ENCODE measurements at regions not wholly inside any gene's neighbourhood (a gene's known extent, or its start where the extent isn't known, plus 50 kb on each side); places are given as distances from the start of the nearest gene placed in this dataset.
A peak's percentile ranks its signal among the peaks of the same experiment; 100 is the strongest.

DNA sequence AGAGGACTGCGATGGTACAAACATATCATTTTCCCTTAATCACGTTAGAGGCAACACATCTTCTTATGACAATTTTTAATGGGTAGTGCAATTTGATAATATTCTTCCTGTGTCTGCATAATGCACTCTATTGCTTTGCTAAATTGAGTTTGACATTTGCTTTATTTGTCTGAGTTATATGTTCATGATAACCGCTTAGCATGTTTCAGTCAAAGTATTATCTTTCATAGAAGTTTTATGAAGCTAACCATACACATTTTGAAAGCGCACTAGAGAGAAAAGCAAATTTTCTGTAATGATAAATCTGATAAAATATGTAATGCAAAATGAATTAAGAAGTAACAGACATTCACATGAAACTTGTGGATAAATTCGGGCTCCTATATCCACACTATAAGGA is 1276.9 kb downstream of the ZPLD1 start:
- Histone ChIP-seq H3K4me3 (ENCODE audit: extremely low read depth, insufficient read depth, low read length, poor library complexity, severe bottlenecking) (no peak overlapping the region), H3K9me3 (ENCODE audit: control insufficient read depth, low read length) (no peaks in the 10 kb centered on the region), H3K36me3 (ENCODE audit: control insufficient read depth, insufficient read depth, low read length) (no peaks in the 10 kb centered on the region), H3K4me1 (ENCODE audit: control insufficient read depth, insufficient read depth, low read length, poor library complexity, severe bottlenecking) (no peaks in the 10 kb centered on the region), H3K27ac (ENCODE audit: low read depth, low read length, severe bottlenecking) (no peak overlapping the region)
- no CpG with 5 or more reads among the region's 5 CpGs for WGBS, 2 experiments (ENCODE audit: insufficient coverage in 2 of 2)

DNA sequence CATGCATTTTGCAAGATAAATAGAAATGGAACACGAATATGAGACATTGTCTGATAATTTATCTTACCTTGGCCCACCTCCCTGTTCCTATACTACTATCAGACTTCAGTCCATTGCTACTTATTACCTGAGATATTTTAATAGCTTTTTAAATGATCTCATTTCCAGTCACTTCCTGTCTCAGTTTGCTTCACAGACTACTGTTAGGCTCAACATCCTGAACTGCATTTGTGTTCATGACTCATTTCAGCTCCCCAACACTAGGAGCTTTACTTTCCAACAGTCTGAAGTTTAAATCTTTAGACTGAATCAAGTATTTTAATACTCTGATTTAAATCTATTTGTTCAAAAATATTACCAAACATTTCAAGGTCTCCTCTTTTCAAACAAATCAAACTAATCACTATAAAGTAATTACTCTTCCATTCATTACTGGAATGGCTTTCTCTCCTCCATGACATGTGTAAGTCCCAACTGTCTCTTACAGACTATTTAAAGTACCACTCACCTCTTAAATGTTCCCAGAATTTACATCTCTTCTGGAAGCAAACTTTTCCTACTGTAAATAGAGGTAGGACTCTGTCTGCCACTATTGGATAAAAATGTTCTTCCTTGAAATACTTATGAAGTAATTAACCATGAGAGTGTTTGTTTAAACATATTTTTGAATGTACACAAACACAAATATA is 1277.6 kb downstream of the ZPLD1 start:
- H3K4me3 ChIP-seq (ENCODE audit: extremely low read depth, insufficient read depth, low read length, poor library complexity, severe bottlenecking) = no peak overlapping the region

GRCh38 chr3:103729547-103729946 is 1294.7 kb downstream of the ZPLD1 start:
- Histone ChIP-seq H3K27ac (ENCODE audit: low read depth, low read length, severe bottlenecking) (no peak overlapping the region), H3K9me3 (ENCODE audit: control insufficient read depth, low read length) (no peaks in the 10 kb centered on the region), H3K36me3 (ENCODE audit: control insufficient read depth, insufficient read depth, low read length) (no peaks in the 10 kb centered on the region), H3K4me1 (ENCODE audit: control insufficient read depth, insufficient read depth, low read length, poor library complexity, severe bottlenecking) (no peaks in the 10 kb centered on the region), H3K4me3 (ENCODE audit: extremely low read depth, insufficient read depth, low read length, poor library complexity, severe bottlenecking) (no peak overlapping the region)
- WGBS, 2 experiments (ENCODE audit: insufficient coverage in 2 of 2) = 90% methylated on average over 2 of the region's 3 CpGs; no CpG with 5 or more reads in 1 of the 2 experiments

More for the DNA sequence above, 1277.6 kb downstream of the ZPLD1 start:
- H3K36me3 ChIP-seq (ENCODE audit: control insufficient read depth, insufficient read depth, low read length) = no peaks in the 10 kb centered on the region
- H3K4me1 ChIP-seq (ENCODE audit: control insufficient read depth, insufficient read depth, low read length, poor library complexity, severe bottlenecking) = no peaks in the 10 kb centered on the region
- WGBS, 2 experiments (ENCODE audit: insufficient coverage in 2 of 2) = no CpG with 5 or more reads among the region's 1 CpG
- H3K27ac ChIP-seq (ENCODE audit: low read depth, low read length, severe bottlenecking) = peak overlapping the region; percentile 19
- H3K9me3 ChIP-seq (ENCODE audit: control insufficient read depth, low read length) = no peaks in the 10 kb centered on the region

DNA sequence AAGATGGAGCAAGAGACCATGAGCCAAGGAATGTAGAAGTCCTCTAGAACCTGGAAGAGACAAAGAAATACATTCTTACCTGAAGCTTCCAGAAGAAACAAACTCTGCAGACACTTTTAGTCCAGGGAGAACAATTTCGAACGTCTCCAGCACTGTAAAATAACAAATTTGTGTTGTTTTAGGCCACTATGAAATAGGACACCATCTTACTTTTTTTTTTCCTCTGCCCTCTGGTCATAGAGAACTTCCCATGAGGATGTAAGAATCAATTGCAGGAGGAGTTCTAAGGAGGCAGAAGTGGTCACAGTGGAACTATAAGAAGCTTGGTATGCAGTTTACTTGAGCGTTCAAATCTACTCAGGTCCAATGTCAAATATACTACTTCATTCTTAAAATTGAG is 1295.9 kb downstream of the ZPLD1 start:
- H3K4me3 ChIP-seq (ENCODE audit: extremely low read depth, insufficient read depth, low read length, poor library complexity, severe bottlenecking) = no peak overlapping the region
- H3K27ac ChIP-seq (ENCODE audit: low read depth, low read length, severe bottlenecking) = no peak overlapping the region
- no peaks in the 10 kb centered on the region for H3K4me1 ChIP-seq (ENCODE audit: control insufficient read depth, insufficient read depth, low read length, poor library complexity, severe bottlenecking)
- H3K9me3 ChIP-seq (ENCODE audit: control insufficient read depth, low read length) = no peaks in the 10 kb centered on the region
- WGBS, 2 experiments (ENCODE audit: insufficient coverage in 2 of 2) = no CpG with 5 or more reads among the region's 3 CpGs
- H3K36me3 ChIP-seq (ENCODE audit: control insufficient read depth, insufficient read depth, low read length) = no peaks in the 10 kb centered on the region

DNA sequence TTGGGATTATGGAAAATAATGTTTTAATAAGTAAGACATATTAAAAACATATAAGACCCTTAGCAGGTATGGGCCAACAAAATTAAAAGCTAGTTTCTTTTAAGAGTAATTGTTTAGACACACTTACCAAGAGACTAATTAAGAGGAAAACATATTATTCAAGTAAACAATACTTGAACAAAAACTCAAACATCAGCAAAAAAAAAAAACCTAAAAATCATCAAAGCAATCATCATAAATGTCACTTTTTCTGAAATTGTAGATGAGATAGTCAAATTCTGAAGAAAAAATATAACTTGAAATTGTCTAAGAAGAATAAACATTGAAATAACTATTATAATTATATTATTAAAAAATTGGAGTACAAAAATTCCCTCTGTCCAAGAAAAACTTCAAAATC is 1318.2 kb downstream of the ZPLD1 start:
- Histone ChIP-seq H3K9me3 (ENCODE audit: control insufficient read depth, low read length) (no peaks in the 10 kb centered on the region), H3K36me3 (ENCODE audit: control insufficient read depth, insufficient read depth, low read length) (no peaks in the 10 kb centered on the region), H3K27ac (ENCODE audit: low read depth, low read length, severe bottlenecking) (no peak overlapping the region), H3K4me1 (ENCODE audit: control insufficient read depth, insufficient read depth, low read length, poor library complexity, severe bottlenecking) (no peaks in the 10 kb centered on the region), H3K4me3 (ENCODE audit: extremely low read depth, insufficient read depth, low read length, poor library complexity, severe bottlenecking) (no peak overlapping the region)

DNA sequence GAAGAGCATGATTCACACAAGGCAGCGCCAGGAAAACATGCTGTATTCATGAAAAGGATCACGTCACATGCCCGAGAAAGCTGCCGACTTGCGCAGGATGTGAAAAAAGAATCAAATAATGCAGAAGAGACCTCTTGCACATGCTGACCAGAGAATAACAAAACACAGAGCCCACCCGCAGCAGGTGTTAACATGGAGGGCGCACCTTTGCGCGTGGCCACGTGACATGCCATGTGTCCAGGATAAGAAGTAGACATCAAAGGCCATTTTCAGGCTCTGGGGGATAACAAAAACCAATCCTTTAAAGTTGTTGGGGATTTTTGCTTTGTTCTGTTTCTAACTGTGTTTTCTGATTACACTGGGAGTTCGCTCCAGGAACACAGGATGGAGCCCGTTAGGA is 1332.8 kb downstream of the ZPLD1 start:
- Histone ChIP-seq H3K27ac (ENCODE audit: low read depth, low read length, severe bottlenecking) (no peak overlapping the region), H3K4me3 (ENCODE audit: extremely low read depth, insufficient read depth, low read length, poor library complexity, severe bottlenecking) (no peak overlapping the region), H3K9me3 (ENCODE audit: control insufficient read depth, low read length) (no peaks in the 10 kb centered on the region), H3K4me1 (ENCODE audit: control insufficient read depth, insufficient read depth, low read length, poor library complexity, severe bottlenecking) (no peaks in the 10 kb centered on the region), H3K36me3 (ENCODE audit: control insufficient read depth, insufficient read depth, low read length) (no peaks in the 10 kb centered on the region)
- WGBS, 2 experiments (ENCODE audit: insufficient coverage in 2 of 2) = 90 to 98% methylated on average over 10 of the region's 12 CpGs

DNA sequence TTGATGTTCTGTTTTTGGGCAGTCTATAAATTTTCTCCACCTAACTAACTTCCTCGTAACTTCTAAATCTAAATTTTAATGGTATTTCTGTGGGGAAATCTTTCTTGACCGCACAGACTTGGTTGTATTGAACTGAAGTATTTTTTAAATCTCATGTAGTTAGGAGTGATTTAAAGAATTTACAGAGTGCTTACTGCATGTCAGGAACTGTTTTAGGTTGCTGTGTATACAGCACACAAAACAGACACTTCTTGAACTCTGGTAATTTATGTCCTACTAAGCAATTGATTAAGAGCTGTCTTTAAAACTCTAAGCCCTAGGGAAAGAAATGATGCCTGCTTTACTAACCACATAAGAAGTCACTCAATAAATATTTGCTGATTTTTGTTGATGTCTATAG is 1350.2 kb downstream of the ZPLD1 start:
- H3K27ac ChIP-seq (ENCODE audit: low read depth, low read length, severe bottlenecking) = no peak overlapping the region
- H3K4me1 ChIP-seq (ENCODE audit: control insufficient read depth, insufficient read depth, low read length, poor library complexity, severe bottlenecking) = no peaks in the 10 kb centered on the region
- no CpG with 5 or more reads among the region's 2 CpGs for WGBS, 2 experiments (ENCODE audit: insufficient coverage in 2 of 2)
- H3K36me3 ChIP-seq (ENCODE audit: control insufficient read depth, insufficient read depth, low read length) = no peaks in the 10 kb centered on the region
- no peaks in the 10 kb centered on the region for H3K9me3 ChIP-seq (ENCODE audit: control insufficient read depth, low read length)
- no peak overlapping the region for H3K4me3 ChIP-seq (ENCODE audit: extremely low read depth, insufficient read depth, low read length, poor library complexity, severe bottlenecking)

DNA sequence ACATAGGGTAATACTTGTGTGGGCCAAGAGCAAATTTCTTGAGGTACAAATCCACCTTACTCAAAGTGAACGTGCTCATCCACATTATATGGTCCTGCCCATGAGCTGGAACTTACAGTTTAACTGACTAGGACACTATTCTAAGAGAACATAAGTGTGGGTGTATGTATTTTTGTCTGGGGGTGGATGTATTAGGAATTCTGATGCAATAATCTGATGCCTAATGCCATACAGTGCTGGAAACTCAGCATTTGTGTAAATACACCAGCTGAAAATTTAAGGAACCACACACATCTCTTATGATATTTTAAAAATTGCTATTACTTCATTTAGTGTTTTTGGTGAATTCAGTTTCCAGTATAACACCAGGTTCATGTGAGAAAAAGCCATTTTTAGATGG is 1350.7 kb downstream of the ZPLD1 start:
- H3K36me3 ChIP-seq (ENCODE audit: control insufficient read depth, insufficient read depth, low read length) = no peaks in the 10 kb centered on the region
- no peak overlapping the region for H3K27ac ChIP-seq (ENCODE audit: low read depth, low read length, severe bottlenecking)
- no peak overlapping the region for H3K4me3 ChIP-seq (ENCODE audit: extremely low read depth, insufficient read depth, low read length, poor library complexity, severe bottlenecking)
- H3K9me3 ChIP-seq (ENCODE audit: control insufficient read depth, low read length) = no peaks in the 10 kb centered on the region
- no CpG with 5 or more reads among the region's 1 CpG for WGBS, 2 experiments (ENCODE audit: insufficient coverage in 2 of 2)
- H3K4me1 ChIP-seq (ENCODE audit: control insufficient read depth, insufficient read depth, low read length, poor library complexity, severe bottlenecking) = no peaks in the 10 kb centered on the region

DNA sequence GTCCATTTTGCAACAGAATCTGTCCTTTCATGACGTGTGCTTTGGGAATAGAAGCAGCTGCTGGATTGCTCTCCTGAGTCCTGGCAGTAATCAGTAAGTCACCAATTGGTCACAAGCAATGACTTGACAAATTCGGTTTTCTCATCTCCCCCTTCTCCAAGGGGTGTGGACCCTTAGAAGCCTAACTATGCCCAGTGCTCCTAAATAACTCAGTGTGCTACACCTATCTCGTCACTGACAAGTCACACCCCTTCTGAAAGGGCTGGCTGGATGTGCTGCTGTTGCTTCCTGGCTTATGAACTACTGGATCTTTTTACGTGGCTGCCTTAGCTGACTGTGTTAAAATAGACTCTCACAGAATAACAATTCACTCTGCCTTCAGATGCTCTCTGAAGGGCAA is 1351.5 kb downstream of the ZPLD1 start:
- H3K36me3 ChIP-seq (ENCODE audit: control insufficient read depth, insufficient read depth, low read length) = no peaks in the 10 kb centered on the region
- WGBS, 2 experiments (ENCODE audit: insufficient coverage in 2 of 2) = 78 to 79% methylated on average over 2 of the region's 4 CpGs
- H3K4me3 ChIP-seq (ENCODE audit: extremely low read depth, insufficient read depth, low read length, poor library complexity, severe bottlenecking) = no peak overlapping the region
- no peak overlapping the region for H3K27ac ChIP-seq (ENCODE audit: low read depth, low read length, severe bottlenecking)
- H3K4me1 ChIP-seq (ENCODE audit: control insufficient read depth, insufficient read depth, low read length, poor library complexity, severe bottlenecking) = no peaks in the 10 kb centered on the region
- no peaks in the 10 kb centered on the region for H3K9me3 ChIP-seq (ENCODE audit: control insufficient read depth, low read length)

- H3K27ac ChIP-seq (ENCODE audit: low read depth, low read length, severe bottlenecking) = no peak overlapping the region
- no peaks in the 10 kb centered on the region for H3K4me1 ChIP-seq (ENCODE audit: control insufficient read depth, insufficient read depth, low read length, poor library complexity, severe bottlenecking)
- WGBS, 2 experiments (ENCODE audit: insufficient coverage in 2 of 2) = no CpG with 5 or more reads among the region's 3 CpGs
- H3K36me3 ChIP-seq (ENCODE audit: control insufficient read depth, insufficient read depth, low read length) = no peaks in the 10 kb centered on the region
- no peaks in the 10 kb centered on the region for H3K9me3 ChIP-seq (ENCODE audit: control insufficient read depth, low read length)
- no peak overlapping the region for H3K4me3 ChIP-seq (ENCODE audit: extremely low read depth, insufficient read depth, low read length, poor library complexity, severe bottlenecking)
Observed at GRCh38 chr3:103787164-103787871, 1352.5 kb downstream of the ZPLD1 start.

DNA sequence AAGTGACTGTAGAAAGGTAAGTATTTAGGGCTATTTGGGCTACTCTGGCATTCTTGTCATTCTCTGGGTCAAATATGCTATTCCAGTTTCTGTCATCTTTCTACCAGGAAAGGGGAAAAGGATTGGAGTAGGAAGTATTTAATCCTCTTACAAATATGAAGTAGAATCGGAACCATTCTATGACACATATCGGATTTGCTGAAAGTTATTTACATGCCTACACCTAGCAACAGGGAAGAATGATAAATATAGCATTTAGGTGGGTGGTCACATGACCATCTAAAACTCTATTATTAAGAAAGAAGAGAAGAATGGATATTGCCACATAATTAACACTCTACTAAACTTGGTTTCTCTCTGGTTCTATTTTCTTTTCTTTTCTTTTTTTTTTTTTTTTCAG is 1353.1 kb downstream of the ZPLD1 start:
- no CpG with 5 or more reads among the region's 2 CpGs for WGBS, 2 experiments (ENCODE audit: insufficient coverage in 2 of 2)
- no peaks in the 10 kb centered on the region for H3K36me3 ChIP-seq (ENCODE audit: control insufficient read depth, insufficient read depth, low read length)
- no peaks in the 10 kb centered on the region for H3K4me1 ChIP-seq (ENCODE audit: control insufficient read depth, insufficient read depth, low read length, poor library complexity, severe bottlenecking)
- H3K9me3 ChIP-seq (ENCODE audit: control insufficient read depth, low read length) = no peaks in the 10 kb centered on the region
- no peak overlapping the region for H3K27ac ChIP-seq (ENCODE audit: low read depth, low read length, severe bottlenecking)
- no peak overlapping the region for H3K4me3 ChIP-seq (ENCODE audit: extremely low read depth, insufficient read depth, low read length, poor library complexity, severe bottlenecking)
